ENCODE measurements at regions not wholly inside any gene's neighbourhood (a gene's known extent, or its start where the extent isn't known, plus 50 kb on each side); places are given as distances from the start of the nearest gene placed in this dataset.

GRCh38 chr13:63873936-63874335, 2458.3 kb upstream of the PCDH20 start:
- no peaks in the 10 kb centered on the region for H3K4me1 Mint-ChIP-seq (ENCODE audit: unreplicated experiment)
- peaks cover 4% of the 10 kb centered on the region for H3K9me3 Mint-ChIP-seq (ENCODE audit: unreplicated experiment)
- H3K27me3 Mint-ChIP-seq (ENCODE audit: unreplicated experiment): no peaks in the 10 kb centered on the region
- H3K4me3 Mint-ChIP-seq (ENCODE audit: unreplicated experiment): no peak overlapping the region
- no peak overlapping the region for H3K27ac Mint-ChIP-seq (ENCODE audit: unreplicated experiment)
- TF ChIP-seq CTCF (IDR thresholded peaks at IDR 0.05): no peak
- no peaks in the 10 kb centered on the region for H3K36me3 Mint-ChIP-seq (ENCODE audit: unreplicated experiment)
- no peak for DNase-seq (ENCODE audit: extremely low spot score, unreplicated experiment)

GRCh38 chr13:63864171-63864902, 2448.7 kb upstream of the PCDH20 start:
- no peak overlapping the region for H3K27ac Mint-ChIP-seq (ENCODE audit: unreplicated experiment)

GRCh38 chr13:63855457-63856118, 2439.9 kb upstream of the PCDH20 start:
- Mint-ChIP-seq H3K27ac (ENCODE audit: unreplicated experiment) (no peak overlapping the region), H3K4me1 (ENCODE audit: unreplicated experiment) (peaks cover 4% of the 10 kb centered on the region), H3K4me3 (ENCODE audit: unreplicated experiment) (no peak overlapping the region), H3K36me3 (ENCODE audit: unreplicated experiment) (no peaks in the 10 kb centered on the region), H3K9me3 (ENCODE audit: unreplicated experiment) (no peaks in the 10 kb centered on the region), H3K27me3 (ENCODE audit: unreplicated experiment) (no peaks in the 10 kb centered on the region)
- DNase-seq (ENCODE audit: extremely low spot score, unreplicated experiment): no peak
- no peak for TF ChIP-seq CTCF (IDR thresholded peaks at IDR 0.05)

More at GRCh38 chr13:63864171-63864902, 2448.7 kb upstream of the PCDH20 start:
- Mint-ChIP-seq H3K9me3 (ENCODE audit: unreplicated experiment) (peaks cover 55% of the 10 kb centered on the region), H3K27me3 (ENCODE audit: unreplicated experiment) (no peaks in the 10 kb centered on the region), H3K36me3 (ENCODE audit: unreplicated experiment) (peaks cover 4% of the 10 kb centered on the region), H3K4me3 (ENCODE audit: unreplicated experiment) (no peak overlapping the region), H3K4me1 (ENCODE audit: unreplicated experiment) (peaks cover 4% of the 10 kb centered on the region)
- TF ChIP-seq CTCF (IDR thresholded peaks at IDR 0.05): no peak
- DNase-seq (ENCODE audit: extremely low spot score, unreplicated experiment): no peak

- no peak for TF ChIP-seq CTCF (IDR thresholded peaks at IDR 0.05)
- DNase-seq (ENCODE audit: extremely low spot score, unreplicated experiment): no peak
- Mint-ChIP-seq H3K9me3 (ENCODE audit: unreplicated experiment) (no peaks in the 10 kb centered on the region), H3K27me3 (ENCODE audit: unreplicated experiment) (no peaks in the 10 kb centered on the region), H3K27ac (ENCODE audit: unreplicated experiment) (no peak overlapping the region), H3K36me3 (ENCODE audit: unreplicated experiment) (no peaks in the 10 kb centered on the region), H3K4me1 (ENCODE audit: unreplicated experiment) (peaks cover 4% of the 10 kb centered on the region), H3K4me3 (ENCODE audit: unreplicated experiment) (no peak overlapping the region)
These were observed 2438.2 kb upstream of the PCDH20 start for GRCh38 chr13:63853816-63854215.

- no peaks in the 10 kb centered on the region for H3K36me3 Mint-ChIP-seq (ENCODE audit: unreplicated experiment)
- H3K4me3 Mint-ChIP-seq (ENCODE audit: unreplicated experiment): no peak overlapping the region
- H3K27me3 Mint-ChIP-seq (ENCODE audit: unreplicated experiment): no peaks in the 10 kb centered on the region
- TF ChIP-seq CTCF (IDR thresholded peaks at IDR 0.05): no peak
- H3K4me1 Mint-ChIP-seq (ENCODE audit: unreplicated experiment): no peaks in the 10 kb centered on the region
- H3K27ac Mint-ChIP-seq (ENCODE audit: unreplicated experiment): no peak overlapping the region
- no peak for DNase-seq (ENCODE audit: extremely low spot score, unreplicated experiment)
- no peaks in the 10 kb centered on the region for H3K9me3 Mint-ChIP-seq (ENCODE audit: unreplicated experiment)
These were observed 2435.9 kb upstream of the PCDH20 start for GRCh38 chr13:63851526-63851925.
